Pancreas (tissue), 10 donors: ENCODE measurements at regions not wholly inside any gene's neighbourhood (a gene's known extent, or its start where the extent isn't known, plus 50 kb on each side); places are given as distances from the start of the nearest gene placed in this dataset.

Experiments
- ATAC-seq, 4 donors: fragments of 200-7000 bp; cut with Tn5 transposase; one replicate each; pipeline versions ENCODE4 v1.8.0 to v1.9.1; 2020; ENCODE audit warnings: mild to moderate bottlenecking in 4 of 4, moderate library complexity in 4 of 4
- DNase-seq, 6 donors: peaks; one replicate each; pipeline ENCODE4 v3.0.0-alpha.2; 2020
- FAIRE-seq: peaks from 2 replicates; lab custom pipeline; 2012; peaks lifted over from hg19 to GRCh38; lab: Jason Lieb, UNC
- H3K27ac ChIP-seq, 4 donors: fragments of 200-600 bp; sonication (generic); 1 replicate in 3 of 4; 2 replicates in 1 of 4; pipeline versions ENCODE4 v1.5.0 to v1.8.0; 2020
- H3K27me3 ChIP-seq, 4 donors: fragments of 200-600 bp; one replicate each; pipeline ENCODE4 v1.8.0; 2021
- H3K36me3 ChIP-seq, 3 donors: fragments of 200-600 bp; sonication (generic) in 1 of 3; one replicate each; pipeline versions ENCODE4 v1.5.0 to v1.8.0; 2020 to 2021
- H3K4me1 ChIP-seq, 3 donors: fragments of 200-600 bp; one replicate each; pipeline ENCODE4 v1.8.0; 2021
- H3K4me3 ChIP-seq, 4 donors: fragments of 200-600 bp; sonication (generic) in 2 of 4; one replicate each; pipeline versions ENCODE4 v1.5.0 to v1.8.0; 2020 to 2021
- H3K9me3 ChIP-seq, 4 donors: fragments of 200-600 bp; one replicate each; pipeline ENCODE4 v1.8.0; 2021
- WGBS, 2 donors: extraction: QIAGEN DNeasy Blood & Tissue Kit; methylation state at CpG; one replicate each; pipeline ENCODE4 v1.1.7; 2013; 5-methylcytosine and 5-hydroxymethylcytosine counted together
- intact Hi-C, 3 donors: fragments of 100-400 bp; cut with DNase I; formaldehyde crosslinking; loops; one replicate each; pipeline versions ENCODE4 v1.11.1 to v1.14.2; 2022
- TF ChIP-seq, protein P1 (sequence below), 4 donors: fragments of 200-600 bp; sonication (generic) in 3 of 4; IDR thresholded peaks; one replicate each; pipeline versions ENCODE4 v1.5.0 to v1.8.0; 2021; ENCODE audit warnings: antibody characterized with exemption in 4 of 4
- donor health status: healthy with polysubstance abuse.
- donor health status: DM: no; HTN: no; CAD: no; lungs with moderate emphysema.
- donor health status: DM: no; HTN: no; CAD: no.
- donor health status: control.
- donor health status: control.
- donor health status: Bipolar disorder and iron deficiency.
- donor health status: DM: yes; HTN: yes; CAD: no.
- donor health status: DM: no; HTN: no; CAD: no.
- donor health status: DM: no; HTN: no; CAD: no.
- donor health status: DM: yes; HTN: yes; CAD: no.

DNA sequence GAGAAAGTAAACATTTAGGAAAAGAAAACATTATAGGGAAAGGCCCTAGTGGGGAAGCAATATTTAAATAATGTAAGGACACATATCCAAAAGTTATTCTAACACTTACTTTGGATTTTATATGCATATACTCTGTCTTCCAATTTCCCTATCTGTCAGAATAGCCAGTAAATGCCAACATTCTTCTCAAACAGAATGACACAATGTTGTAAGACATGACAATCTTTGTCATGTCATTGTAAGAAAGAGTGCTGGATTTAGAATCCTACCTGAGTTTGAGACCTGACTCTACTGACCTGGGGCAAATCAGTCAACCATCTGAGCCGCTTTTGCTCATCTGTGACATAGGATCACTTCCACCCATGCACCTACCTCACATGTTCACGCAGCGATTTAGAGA lies 198.3 kb downstream of the PHLDA1 start:
- H3K4me1 ChIP-seq = peaks cover 0 to 8% (median 0%) of the 10 kb centered on the region in 3 donors
- ATAC-seq (no peak), DNase-seq (no peak), FAIRE-seq (no peak)
- TF ChIP-seq, protein P1, sequence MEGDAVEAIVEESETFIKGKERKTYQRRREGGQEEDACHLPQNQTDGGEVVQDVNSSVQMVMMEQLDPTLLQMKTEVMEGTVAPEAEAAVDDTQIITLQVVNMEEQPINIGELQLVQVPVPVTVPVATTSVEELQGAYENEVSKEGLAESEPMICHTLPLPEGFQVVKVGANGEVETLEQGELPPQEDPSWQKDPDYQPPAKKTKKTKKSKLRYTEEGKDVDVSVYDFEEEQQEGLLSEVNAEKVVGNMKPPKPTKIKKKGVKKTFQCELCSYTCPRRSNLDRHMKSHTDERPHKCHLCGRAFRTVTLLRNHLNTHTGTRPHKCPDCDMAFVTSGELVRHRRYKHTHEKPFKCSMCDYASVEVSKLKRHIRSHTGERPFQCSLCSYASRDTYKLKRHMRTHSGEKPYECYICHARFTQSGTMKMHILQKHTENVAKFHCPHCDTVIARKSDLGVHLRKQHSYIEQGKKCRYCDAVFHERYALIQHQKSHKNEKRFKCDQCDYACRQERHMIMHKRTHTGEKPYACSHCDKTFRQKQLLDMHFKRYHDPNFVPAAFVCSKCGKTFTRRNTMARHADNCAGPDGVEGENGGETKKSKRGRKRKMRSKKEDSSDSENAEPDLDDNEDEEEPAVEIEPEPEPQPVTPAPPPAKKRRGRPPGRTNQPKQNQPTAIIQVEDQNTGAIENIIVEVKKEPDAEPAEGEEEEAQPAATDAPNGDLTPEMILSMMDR (IDR thresholded peaks at IDR 0.05) = no peak
- H3K27me3 ChIP-seq = no peaks in the 10 kb centered on the region
- intact Hi-C loops = no loop called here
- H3K36me3 ChIP-seq = no peaks in the 10 kb centered on the region
- H3K4me3 ChIP-seq = no peak overlapping the region
- WGBS, 2 donors = 64 to 66% methylated on average over 3 of the region's 3 CpGs
- H3K27ac ChIP-seq = no peak overlapping the region
- H3K9me3 ChIP-seq = no peaks in the 10 kb centered on the region

DNA sequence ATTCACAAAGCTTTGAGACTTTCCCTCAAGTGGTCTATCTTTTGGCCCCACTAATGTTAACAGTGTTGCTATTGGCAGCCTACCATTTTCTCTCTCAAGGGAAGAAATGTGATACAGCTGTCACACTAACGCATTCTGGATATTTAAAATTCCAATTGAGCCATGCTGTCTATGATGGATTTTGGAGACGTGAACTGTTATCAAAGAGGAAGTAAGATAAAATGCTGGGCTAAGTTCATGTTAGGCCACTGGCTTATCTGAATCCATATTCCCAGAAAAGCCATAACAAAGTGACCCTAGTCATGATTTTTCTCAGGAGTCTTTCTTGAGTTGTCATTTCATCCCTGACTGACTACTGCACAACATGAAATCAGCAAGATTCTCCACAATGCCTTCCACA lies 200.2 kb downstream of the PHLDA1 start:
- no peaks in the 10 kb centered on the region for H3K9me3 ChIP-seq
- no peak for DNase-seq
- no peak for FAIRE-seq
- no peak overlapping the region for H3K4me3 ChIP-seq
- H3K27ac ChIP-seq = no peak overlapping the region
- TF ChIP-seq, protein P1 (IDR thresholded peaks at IDR 0.05) = no peak
- peaks cover 0 to 8% (median 0%) of the 10 kb centered on the region in 3 donors for H3K4me1 ChIP-seq
- ATAC-seq = no peak
- H3K27me3 ChIP-seq = no peaks in the 10 kb centered on the region
- 3 to 6% methylated on average over 2 of the region's 2 CpGs for WGBS, 2 donors
- intact Hi-C loops = no loop called here
- H3K36me3 ChIP-seq = no peaks in the 10 kb centered on the region

DNA sequence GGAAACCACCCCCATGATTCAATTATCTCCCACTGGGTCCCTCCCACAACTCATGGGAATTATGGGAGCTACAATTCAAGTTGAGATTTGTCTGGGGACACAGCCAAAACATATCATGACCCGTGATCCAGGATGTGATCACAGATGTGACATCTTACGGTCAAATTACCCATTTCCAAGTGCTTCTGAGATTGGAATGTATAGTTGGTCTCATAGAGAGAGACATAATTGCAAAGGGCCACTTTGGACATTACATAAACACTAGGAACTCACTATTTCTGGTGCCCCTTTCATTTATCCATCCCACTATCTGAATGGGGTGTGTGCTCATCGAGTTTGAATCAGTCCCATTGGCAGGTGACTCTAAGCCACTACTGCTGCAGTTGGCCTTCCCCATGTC lies 204.5 kb downstream of the PHLDA1 start:
- no peaks in the 10 kb centered on the region for H3K27me3 ChIP-seq
- no peak overlapping the region for H3K27ac ChIP-seq
- no peak overlapping the region for H3K4me3 ChIP-seq
- H3K4me1 ChIP-seq = peaks cover 0 to 8% (median 0%) of the 10 kb centered on the region in 3 donors
- TF ChIP-seq, protein P1 (IDR thresholded peaks at IDR 0.05) = no peak
- intact Hi-C loops = no loop called here
- no peak for FAIRE-seq
- no peaks in the 10 kb centered on the region for H3K9me3 ChIP-seq
- WGBS, 2 donors = 93 to 94% methylated on average over 3 of the region's 3 CpGs
- ATAC-seq = no peak
- DNase-seq = no peak
- no peaks in the 10 kb centered on the region for H3K36me3 ChIP-seq

DNA sequence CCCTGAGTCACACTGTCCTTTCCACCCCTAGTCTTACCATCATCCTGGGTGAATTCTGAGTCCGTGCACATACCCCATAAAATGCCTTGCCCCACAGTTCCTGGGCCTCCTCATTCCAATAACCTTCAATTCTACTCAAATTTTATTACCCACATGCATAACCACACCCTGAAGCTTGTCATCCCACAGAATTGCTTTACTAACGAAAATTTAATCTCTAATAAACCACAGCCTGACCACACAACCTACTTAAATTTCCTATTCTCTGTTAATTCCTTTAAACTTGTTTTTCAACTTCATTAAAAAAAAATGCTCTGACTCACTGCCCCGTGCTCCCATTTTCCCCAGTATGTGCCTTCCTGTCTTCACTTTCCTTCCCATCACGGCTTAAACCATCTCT lies 205.9 kb downstream of the PHLDA1 start:
- FAIRE-seq (no peak), DNase-seq (no peak), ATAC-seq (peak in 1 of 4 donors; percentile 28)
- Histone ChIP-seq H3K27ac (no peak overlapping the region), H3K27me3 (no peaks in the 10 kb centered on the region), H3K4me3 (no peak overlapping the region), H3K36me3 (no peaks in the 10 kb centered on the region), H3K9me3 (no peaks in the 10 kb centered on the region), H3K4me1 (no peaks in the 10 kb centered on the region)
- WGBS, 2 donors = 71 to 77% methylated on average over 4 of the region's 4 CpGs
- intact Hi-C loops = no loop called here
- TF ChIP-seq, protein P1 (IDR thresholded peaks at IDR 0.05) = no peak

DNA sequence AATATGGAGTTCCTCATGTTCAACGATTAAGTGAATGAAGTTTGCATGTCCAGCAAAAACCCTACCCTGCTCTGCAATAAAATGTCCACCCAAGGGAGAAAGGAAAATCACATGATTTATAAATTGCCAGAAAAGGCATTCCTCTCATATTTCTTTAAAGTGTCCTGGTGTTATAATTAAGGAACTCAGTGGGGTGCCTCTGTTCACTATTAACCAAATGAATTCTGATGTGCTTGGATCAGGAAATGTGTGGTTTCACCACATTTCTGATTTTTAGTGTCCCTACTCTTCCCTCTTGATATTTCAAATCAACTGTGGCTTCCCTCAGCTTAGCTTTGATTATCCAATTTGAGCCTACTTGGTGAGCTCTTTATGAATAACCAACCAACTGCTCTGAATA lies 208.1 kb downstream of the PHLDA1 start:
- DNase-seq = no peak
- H3K27ac ChIP-seq = no peak overlapping the region
- ATAC-seq = no peak
- intact Hi-C loops = no loop called here
- H3K4me1 ChIP-seq = no peaks in the 10 kb centered on the region
- 83 to 87% methylated on average over 1 of the region's 1 CpG for WGBS, 2 donors
- H3K9me3 ChIP-seq = no peaks in the 10 kb centered on the region
- H3K4me3 ChIP-seq = no peak overlapping the region
- no peaks in the 10 kb centered on the region for H3K36me3 ChIP-seq
- FAIRE-seq = no peak
- no peaks in the 10 kb centered on the region for H3K27me3 ChIP-seq
- TF ChIP-seq, protein P1 (IDR thresholded peaks at IDR 0.05) = no peak
